ENCODE measurements at regions not wholly inside any gene's neighbourhood (a gene's known extent, or its start where the extent isn't known, plus 50 kb on each side); places are given as distances from the start of the nearest gene placed in this dataset.
"Not testable (repeated sequence)": the region's sequence is repeated elsewhere in the genome, so short reads cannot be mapped to it uniquely, and the experiment has no call there.

DNA sequence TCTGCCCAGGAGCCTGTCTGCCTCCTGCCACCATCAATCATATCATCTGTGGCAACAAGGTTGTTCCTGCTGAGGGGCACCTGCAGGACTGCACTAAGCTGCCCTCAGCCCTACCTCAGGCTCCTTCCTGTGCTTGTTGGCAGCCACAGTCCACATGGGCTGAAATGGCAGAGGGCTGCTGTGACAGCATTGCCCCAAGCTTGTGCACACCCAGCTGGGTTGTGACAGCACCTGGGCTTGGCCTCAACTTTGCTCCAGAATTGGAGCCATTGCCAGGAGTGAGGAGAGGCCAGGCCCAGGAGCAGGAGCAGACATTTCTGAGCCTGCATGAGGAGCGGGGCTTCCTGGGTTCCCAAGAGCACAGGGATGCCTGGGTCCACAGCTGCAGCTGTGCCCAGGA is 340.9 kb upstream of the CHRM2 start:
- DNase-seq: no peak

DNA sequence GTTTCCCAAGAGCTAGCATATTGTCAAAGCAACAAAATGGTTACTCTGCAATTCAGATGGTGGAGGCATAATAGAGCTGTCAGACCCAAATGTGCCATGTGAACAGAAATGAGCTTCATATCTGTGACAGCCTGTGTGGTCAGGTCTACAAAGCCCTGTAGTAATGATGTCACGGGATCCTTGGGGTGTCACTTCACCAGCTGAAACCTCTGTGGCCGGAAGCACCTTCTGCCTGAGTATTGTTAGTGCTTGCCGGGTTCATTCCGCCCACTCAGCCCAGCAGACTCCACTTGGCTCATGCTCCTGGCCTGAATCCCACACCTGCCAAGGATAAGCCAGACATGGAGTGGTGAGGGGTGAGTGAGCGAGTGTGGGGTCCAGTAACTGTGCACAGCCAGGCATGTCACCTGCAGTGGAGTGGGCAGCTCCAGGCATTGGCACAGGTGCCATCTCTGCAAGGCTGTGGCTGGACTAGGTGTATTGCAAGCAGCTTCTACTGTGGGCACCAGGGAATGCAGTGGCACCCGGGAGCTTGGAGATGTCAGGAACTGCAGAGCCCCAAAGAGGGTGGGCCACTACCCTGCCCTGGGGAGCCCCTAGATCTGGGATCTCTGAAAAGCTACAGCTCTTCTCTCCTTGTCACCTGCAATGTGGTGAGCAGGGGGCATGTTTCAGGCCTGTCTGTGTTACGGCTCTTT is 341.9 kb upstream of the CHRM2 start:
- DNase-seq: no peak

DNA sequence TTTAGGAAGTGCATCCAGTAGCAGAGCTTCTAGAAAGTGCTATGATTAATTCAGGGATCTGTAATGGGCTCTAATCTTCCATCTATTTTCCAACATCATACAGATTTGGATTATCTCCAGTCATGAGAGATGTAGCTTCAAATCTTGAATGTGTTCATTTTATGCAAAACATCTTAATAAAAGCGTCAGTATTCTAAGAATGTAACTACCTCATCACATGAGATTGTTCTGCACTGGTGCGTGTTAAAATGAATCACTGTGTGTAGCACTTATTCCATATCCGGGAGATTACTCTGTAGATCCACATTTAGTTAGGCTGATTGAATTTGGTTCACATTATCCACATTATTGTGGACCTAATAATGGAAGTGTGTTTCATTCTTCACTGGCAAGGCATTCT is 344.9 kb upstream of the CHRM2 start:
- no peak for DNase-seq

DNA sequence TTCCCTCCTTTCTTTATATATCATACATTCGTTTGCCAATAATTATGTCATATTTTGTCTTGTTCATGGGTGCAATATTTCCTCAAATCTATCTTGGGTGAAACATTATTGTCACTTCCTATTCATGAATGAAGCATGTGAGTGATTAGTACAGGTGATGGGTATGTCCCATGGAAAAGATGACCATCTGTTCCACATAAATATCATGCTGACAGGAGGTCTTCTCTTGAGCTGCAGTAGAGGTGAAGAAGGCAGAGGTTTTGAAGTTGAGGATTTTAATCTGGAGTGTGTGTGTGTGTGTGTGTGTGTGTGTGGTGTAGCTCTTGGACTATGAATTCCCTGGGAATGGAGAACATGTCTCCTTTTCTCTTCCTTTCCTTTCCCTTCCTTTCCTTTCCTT is 350.5 kb upstream of the CHRM2 start:
- DNase-seq: no peak

DNA sequence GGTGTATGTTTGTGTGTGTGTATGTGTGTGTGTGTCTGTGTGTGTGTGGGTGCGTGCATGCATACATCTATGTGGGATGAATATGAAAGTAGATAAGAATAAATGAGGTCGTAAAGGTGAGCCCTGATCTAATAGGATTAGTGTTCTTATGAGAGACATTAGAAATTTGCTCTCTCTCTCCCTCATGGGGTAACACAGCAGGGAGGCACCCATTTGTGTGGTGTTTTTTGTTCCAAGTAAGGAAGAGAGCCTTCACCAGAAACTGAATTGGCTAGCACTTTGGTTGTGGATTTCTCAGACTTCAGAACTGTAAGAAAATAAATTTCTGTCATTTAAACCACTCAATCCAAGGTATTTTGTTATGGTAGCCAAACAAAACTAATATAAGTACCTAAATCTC is 353.7 kb upstream of the CHRM2 start:
- DNase-seq: no peak

DNA sequence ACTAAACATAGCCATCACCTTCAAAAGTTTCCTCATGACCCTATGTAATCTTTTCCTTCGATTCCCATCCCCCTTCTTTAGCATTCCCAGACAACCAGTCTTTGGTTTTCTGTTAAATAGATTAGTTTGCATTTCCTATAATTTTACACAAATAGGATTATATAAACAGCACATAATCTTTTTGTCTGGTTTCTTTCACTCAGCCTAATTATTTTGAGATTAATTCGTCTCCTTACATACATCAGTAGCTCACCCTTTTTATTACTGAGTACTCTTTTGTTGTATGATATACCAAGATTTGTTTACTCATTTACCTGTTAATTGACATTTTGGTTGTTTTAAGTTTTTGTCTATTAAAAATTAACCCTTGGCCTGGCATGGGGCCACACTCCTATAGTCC is 354.7 kb upstream of the CHRM2 start:
- DNase-seq: no peak

DNA sequence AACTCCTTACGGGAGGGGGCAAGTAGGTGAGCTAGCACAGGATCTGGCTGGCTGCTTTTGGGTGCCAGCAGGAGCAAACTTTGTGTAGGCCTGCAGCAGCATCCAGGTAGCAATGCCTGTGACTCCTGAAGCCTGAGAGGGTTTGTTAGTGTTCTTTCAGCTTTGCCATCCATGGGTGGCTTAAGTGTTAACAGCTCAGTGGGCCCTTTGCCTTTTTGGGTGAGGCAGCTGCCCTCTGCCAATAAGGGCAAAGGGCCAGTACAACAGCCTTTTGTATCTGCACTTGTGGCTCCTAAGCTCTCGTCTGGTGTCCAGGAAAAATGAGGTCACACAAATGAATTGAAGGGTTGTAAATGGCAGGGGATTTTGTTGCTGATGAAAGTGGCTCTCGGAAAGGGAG is 359.0 kb upstream of the CHRM2 start:
- DNase-seq: no peak

DNA sequence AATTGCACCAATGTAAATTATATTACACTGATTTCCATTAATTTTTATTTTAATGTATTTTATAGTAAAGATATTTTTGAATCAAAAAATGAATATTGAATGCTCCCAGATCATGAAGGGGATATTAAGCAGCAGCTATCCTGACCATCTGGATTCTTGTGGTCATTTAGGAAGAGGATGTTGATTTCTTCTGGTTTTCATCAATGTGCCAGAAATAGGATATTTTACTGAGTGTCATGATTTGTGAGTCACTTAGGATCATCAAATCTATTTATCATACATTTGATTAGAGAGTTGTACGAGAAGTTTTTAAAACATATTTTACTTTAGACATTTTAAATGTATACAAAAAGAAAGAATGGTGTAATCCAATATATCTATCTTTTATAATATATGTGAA is 366.3 kb upstream of the CHRM2 start:
- DNase-seq: no peak

DNA sequence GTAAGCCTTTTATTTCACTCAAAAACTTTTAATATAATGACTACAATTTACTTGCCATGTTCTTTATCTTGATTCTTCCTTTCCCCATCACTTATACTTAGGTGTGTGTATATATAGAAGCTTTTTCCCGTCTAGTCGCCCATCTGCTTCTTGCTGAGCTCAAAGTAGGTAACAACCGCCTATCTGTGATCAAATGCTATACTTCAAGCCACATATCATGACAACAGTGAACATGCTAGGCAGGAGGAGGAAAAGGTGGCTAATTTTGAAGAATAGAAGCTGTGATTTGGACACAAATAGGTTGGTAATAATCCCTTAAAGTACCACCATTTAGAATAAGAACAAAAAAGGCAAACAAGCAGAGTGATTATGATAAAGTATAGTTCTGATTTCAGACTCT is 367.3 kb upstream of the CHRM2 start:
- no peak for DNase-seq

DNA sequence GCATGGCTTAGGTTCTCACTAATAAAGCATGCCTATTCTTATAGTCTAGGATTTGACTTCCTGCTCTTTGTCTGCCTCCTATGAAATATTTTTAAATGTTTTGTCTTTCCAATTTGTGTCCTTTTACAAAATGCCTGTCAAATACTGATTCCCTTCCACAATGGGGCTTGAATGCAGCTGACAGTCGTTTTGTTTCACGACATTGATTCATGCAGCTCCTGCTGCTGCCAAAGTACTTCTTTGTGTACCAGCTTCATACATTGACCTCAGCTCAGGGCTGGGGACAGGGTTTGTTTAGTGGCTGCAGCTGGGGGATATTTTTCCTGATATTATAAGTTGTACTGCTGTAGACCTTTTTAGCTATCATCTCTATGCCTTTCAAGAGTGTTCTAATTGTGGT is 371.9 kb upstream of the CHRM2 start:
- no peak for DNase-seq

DNA sequence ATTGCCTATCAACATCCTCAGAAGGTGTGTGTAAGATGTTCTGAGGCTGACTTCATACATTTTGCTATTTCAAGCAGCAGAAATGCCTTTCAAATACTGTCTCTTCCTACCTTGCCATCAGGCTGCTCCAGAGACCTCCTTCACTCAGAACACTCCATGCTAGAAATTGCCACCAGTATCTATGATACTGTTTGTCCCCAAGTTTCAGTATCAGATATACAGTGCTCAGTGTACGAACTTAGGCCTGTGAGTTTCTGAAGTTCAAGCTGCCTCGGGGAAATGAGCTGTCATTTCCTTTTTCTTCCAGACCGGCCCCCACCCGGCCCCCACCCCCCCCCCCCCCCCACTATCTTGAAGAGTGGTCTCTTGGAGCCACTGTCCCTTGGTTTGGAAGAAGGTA is 373.4 kb upstream of the CHRM2 start:
- no peak for DNase-seq

DNA sequence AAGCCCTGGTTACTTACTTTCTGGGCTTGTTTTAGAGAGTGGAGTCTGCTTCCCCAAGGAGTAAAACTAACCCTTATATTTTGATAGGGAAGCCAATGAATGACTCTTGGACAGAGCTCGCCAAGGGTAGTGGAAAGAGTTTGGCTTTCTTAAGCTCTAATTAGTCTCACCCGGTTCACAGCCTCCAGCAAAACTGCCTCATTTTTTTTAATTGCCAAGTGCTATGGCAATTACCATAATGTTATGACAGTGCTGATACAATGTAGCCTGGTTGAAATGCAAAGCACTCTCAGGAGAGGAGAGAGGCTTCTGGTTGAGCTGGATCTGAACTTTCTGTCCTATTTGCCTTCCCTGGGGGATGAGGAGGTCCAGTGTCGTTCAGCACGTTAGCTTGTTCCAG is 376.1 kb upstream of the CHRM2 start:
- DNase-seq: no peak

DNA sequence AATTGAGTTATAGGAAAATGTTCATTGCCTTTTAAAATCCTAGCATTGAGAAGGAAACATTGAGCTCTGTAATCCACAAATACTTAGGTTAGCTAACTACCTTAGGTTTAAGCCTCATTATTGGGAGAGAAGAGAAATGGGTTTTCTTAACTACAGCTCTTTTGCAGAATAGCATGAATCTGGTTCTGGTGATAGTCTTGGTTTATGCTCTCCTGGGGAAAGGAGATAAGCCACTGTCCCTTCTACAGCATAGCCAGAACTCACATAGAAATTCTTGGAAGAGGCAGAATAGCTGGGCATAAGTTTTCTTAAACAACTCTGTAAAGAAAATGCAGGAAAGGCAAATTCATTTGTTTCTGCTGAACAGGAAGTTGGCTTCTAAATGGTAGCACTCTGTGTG is 378.6 kb upstream of the CHRM2 start:
- no peak for DNase-seq

DNA sequence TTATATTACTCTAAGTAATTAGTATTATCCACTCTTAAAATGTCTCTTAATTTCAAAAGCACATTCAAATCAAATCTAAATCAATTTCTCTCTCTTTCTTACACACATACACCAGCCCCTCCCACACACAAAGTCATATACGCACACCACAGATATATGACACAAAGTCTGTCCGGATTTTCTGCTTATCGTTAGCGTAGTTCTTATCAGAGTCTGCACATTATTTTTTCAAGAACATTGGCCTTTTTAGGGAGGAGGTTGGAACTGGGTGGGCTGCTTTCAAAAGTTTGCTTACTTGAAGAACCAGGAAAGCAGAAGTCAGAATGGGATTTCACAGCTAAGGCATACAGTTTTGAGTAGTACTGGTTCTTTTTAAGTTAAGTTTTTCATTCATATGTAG is 387.6 kb upstream of the CHRM2 start:
- no peak for DNase-seq

DNA sequence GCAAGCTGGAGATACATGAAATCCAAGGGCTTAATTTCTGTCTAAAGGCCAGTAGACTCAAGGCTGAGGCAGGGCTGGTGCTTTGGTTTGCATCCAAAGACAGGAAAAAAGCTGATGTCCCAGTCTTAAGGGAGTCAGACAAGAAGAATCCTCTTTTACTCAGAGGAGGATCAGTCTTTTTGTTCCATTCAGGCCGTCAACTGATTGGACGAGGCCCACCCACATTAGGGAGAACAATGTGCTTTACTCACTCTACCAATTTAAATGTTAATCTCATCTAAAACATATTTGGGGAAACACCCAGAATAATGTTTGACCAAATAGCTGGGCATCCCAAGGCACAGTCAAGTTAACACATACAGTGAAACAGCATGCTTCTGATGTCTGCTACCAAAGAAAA is 388.5 kb upstream of the CHRM2 start:
- DNase-seq: no peak

DNA sequence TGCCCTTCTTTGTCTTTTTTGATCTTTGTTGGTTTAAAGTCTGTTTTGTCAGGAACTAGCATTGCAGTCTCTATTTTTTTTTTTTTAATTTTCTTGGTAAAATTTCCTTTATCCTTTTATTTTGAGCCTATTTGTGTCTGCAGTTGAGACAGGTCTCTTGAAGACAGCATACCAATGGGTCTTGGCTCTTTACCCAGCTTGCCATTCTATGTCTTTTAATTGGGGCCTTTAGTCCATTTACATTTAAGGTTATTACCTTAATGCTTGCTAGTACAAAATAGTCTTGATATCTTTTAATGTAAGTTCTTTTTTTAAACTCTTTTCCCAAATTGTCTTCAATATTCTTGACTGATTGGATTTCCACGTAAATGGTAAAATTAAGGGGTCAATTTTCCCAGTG is 398.3 kb upstream of the CHRM2 start:
- no peak for DNase-seq

DNA sequence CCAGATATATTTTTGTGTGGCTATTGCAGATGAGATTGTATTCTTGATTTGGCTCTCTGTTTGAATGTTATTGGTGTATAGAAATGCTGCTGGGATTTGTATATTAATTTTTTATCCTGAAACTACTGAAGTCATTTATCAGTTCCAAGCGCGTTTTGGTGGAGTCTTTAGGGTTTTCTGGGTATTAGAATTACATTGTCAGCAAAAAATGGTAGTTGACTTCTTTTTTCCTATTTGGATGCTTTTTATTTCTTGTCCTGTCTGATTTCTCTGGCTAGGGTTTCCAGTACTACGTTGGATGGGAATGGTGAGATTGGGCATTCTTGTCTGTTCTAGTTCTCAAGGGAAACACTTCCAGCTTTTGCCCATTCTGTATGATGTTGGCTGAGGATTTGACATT is 415.5 kb upstream of the CHRM2 start:
- DNase-seq: no peak

DNA sequence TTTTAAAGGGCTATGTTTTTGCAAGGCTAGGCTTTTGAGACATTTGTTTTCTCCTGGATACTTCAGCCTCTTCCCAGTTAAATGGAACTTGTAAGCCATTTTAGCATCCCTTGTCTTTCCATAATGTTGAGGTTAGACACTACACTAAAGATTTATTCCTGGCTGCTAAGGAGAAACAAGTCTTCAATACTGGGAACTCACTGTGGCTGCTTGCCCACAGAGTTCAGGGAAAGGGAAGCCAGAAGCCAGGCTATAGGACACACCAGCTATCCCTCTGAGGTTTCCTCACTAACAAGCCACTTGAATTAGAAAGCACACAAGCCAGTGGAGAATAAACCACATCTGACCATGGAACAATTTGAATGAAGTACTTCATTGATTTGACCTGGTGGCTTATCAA is 421.7 kb upstream of the CHRM2 start:
- no peak for DNase-seq

DNA sequence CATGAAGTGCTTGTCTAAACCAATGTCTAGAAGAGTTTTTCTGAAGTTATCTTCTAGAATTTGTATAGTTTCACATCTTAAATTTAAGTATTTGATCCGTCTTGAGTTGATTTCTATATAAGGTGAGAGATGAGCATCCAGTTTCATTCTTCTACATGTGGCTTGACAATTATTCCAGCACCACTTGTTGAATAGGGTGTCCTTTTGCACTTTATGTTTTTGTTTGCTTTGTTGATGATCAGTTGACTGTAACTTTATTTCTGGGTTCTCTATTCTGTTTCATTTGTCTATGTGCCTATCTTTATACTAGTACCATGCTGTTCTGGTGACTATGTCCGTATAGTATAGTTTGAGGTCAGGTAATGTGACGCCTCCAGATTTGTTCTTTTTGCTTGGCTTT is 426.6 kb upstream of the CHRM2 start:
- no peak for DNase-seq

DNA sequence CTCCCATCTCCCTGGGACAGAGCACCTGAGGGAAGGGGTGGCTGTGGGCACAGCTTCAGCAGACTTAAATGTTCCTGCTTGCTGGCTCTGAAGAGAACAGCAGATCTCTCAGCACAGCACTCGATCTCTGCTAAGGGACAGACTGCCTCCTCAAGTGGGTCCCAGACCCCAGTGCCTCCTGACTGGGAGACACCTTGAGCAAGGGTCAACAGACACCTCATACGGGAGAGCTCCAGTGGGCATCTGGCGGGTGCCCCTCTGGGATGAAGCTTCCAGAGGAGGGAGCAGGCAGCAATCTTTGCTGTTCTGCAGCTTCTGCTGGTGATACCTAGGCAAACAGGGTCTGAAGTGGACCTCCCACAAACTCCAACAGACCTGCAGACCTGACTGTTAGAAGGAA is 436.7 kb upstream of the CHRM2 start:
- not testable (repeated sequence) for DNase-seq

DNA sequence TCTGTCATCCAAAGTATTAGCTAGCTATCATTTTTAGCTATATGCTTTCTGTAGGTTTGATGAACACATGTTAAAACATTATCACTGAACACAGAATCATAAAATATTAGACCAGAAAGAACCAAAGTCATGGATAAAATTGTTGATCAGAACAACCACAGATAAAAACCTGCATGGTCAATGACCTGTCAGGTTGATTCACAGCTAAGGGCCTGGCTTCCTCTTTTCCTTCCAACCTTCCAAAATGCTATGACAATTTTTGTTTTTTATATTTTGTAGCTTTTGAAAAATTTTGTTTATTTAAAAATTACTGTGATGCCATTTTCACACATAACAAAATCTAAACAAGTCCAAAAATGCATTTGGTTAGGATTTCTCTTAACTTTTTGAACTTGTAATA is 444.4 kb upstream of the CHRM2 start:
- DNase-seq: no peak

DNA sequence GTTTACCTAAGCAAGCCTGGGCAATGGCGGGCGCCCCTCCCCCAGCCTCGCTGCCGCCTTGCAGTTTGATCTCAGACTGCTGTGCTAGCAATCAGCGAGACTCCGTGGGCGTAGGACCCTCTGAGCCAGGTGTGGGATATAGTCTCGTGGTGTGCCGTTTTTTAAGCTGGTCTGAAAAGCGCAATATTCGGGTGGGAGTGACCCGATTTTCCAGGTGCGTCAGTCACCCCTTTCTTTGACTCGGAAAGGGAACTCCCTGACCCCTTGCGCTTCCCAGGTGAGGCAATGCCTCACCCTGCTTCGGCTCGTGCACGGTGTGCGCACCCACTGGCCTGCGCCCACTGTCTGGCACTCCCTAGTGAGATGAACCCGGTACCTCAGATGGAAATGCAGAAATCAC is 442.6 kb upstream of the MTPN start:
- DNase-seq: not testable (repeated sequence)

DNA sequence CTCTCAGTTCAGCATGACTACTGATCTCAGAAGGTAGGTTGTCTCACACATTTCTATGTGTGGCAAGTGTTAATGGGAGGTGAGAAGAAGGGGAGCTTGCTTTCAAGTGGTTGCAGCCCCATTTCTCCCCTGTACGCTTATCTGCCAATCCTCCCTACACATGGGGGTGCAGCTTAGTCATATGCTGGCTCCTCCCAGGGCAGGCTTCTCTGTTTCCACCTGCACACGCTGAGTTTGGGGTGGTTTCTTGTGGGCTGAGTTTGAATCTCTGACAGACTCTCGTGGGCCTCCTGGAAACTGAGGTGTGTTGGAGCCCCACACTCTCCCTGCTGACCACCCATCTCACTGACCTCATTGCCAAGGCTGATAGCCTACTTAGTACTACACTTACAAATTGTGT is 435.8 kb upstream of the MTPN start:
- DNase-seq: no peak

DNA sequence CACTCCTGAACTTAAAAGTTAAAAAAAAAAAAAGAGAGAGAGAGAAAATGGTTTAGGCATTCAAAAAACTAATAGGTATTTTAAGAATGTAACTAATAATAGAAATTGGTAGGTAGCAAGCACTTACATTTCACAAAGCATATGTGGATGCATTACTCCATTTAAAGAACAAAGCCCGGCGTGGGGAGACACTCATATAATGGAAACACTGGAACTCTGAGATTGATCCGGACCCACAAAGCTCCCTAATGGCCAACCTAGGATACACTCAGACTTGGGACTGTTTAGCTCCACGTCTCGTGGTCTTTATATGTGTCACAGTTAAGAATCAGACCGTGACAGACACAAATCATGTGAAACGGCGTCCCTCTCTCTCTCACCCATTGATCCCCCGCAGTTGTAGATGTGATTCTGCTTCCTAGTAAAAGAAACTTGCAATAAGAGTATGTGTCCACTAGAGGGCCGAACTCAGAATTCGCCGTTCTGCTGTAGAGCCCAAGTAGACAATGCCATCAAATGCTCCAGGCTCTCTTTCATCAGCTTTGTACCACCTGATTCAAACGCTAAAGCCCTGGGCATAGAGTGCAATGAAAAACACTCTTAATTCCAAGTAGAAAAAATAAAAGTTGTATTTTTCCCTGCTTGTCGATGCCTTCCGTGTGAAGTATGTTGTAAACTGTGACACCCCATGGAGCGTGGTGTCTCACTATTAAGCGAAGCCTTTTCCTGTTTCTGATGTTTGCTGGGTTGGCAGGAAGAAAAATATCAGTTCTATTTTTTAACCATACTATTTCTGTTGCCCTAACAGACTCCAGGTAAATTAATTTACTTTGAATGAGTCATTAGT is 429.0 kb upstream of the MTPN start:
- DNase-seq: no peak

DNA sequence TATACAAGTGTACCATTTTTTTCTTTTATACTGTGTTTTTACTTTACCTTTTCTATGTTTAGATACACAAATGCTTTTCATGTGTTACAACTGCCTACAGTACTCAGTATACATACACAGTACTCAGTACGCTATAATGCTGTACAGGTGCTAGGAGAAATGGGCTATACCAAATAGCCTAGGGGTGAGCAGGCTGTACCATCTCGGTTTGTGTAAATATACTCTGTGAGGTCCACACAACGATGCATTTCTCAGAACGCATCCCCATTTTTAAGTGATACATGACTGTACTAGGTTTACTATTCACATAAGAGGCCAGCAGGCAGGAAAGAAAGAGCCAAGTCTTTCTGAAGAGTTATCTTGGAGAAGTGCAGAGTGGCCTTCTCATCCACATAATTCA is 426.4 kb upstream of the MTPN start:
- DNase-seq: no peak

All from activated gamma-delta T cell treated with Interleukin-2 at 50 U/mL for 16 hours (primary cell).